ENCODE measurements at regions not wholly inside any gene's neighbourhood (a gene's known extent, or its start where the extent isn't known, plus 50 kb on each side); places are given as distances from the start of the nearest gene placed in this dataset.

- TF ChIP-seq CHD2 (IDR thresholded peaks at IDR 0.05; ENCODE audit: low read length, partially characterized antibody) (no peak), CTCF (IDR thresholded peaks at IDR 0.05) (no peak), POLR2A (IDR thresholded peaks at IDR 0.05; ENCODE audit: low read length) (peak; percentile 43), TP53 (CRISPR knock-in tag; IDR thresholded peaks at IDR 0.05) (no peak), EHMT2 (IDR thresholded peaks at IDR 0.05; ENCODE audit: low read depth) (no peak)
These were observed 120.3 kb upstream of the LGSN start for GRCh38 chr6:63440057-63440456.

Measured in A549 (cell line).